ENCODE measurements at regions not wholly inside any gene's neighbourhood (a gene's known extent, or its start where the extent isn't known, plus 50 kb on each side); places are given as distances from the start of the nearest gene placed in this dataset.
"Not testable (repeated sequence)": the region's sequence is repeated elsewhere in the genome, so short reads cannot be mapped to it uniquely, and the experiment has no call there.

- DNase-seq = no peak
These were observed 123.6 kb downstream of the LRATD1 start for GRCh38 chr2:14756122-14756541.

- DNase-seq = no peak
These were observed 124.6 kb downstream of the LRATD1 start for GRCh38 chr2:14756981-14757657.

GRCh38 chr2:14759082-14759481 lies 126.6 kb downstream of the LRATD1 start:
- no peak for DNase-seq

GRCh38 chr2:14760169-14760568 lies 127.7 kb downstream of the LRATD1 start:
- no peak for DNase-seq

GRCh38 chr2:14761118-14761517 lies 128.6 kb downstream of the LRATD1 start:
- no peak for DNase-seq

GRCh38 chr2:14773696-14774095 lies 141.2 kb downstream of the LRATD1 start:
- no peak for DNase-seq

- DNase-seq = no peak
These were observed 142.0 kb downstream of the LRATD1 start for GRCh38 chr2:14774436-14774968.

- no peak for DNase-seq
These were observed 143.7 kb downstream of the LRATD1 start for GRCh38 chr2:14776216-14776615.

GRCh38 chr2:14778015-14778414 lies 145.5 kb downstream of the LRATD1 start:
- no peak for DNase-seq

GRCh38 chr2:14779252-14779651 lies 146.7 kb downstream of the LRATD1 start:
- no peak for DNase-seq

GRCh38 chr2:14781142-14781541 lies 148.6 kb downstream of the LRATD1 start:
- no peak for DNase-seq

- DNase-seq = not testable (repeated sequence)
These were observed 156.3 kb downstream of the LRATD1 start for GRCh38 chr2:14788814-14789213.

- no peak for DNase-seq
These were observed 157.6 kb downstream of the LRATD1 start for GRCh38 chr2:14790041-14790640.

GRCh38 chr2:14803994-14804393 lies 171.5 kb downstream of the LRATD1 start:
- DNase-seq = no peak

GRCh38 chr2:14804902-14805301 lies 172.4 kb downstream of the LRATD1 start:
- DNase-seq = no peak

GRCh38 chr2:14806613-14807012 lies 174.1 kb downstream of the LRATD1 start:
- DNase-seq = no peak

- no peak for DNase-seq
These were observed 182.7 kb downstream of the LRATD1 start for GRCh38 chr2:14815201-14815600.

GRCh38 chr2:14816069-14817060 lies 183.8 kb downstream of the LRATD1 start:
- DNase-seq = no peak

GRCh38 chr2:14817848-14818247 lies 185.3 kb downstream of the LRATD1 start:
- DNase-seq = no peak

- DNase-seq = no peak
These were observed 194.0 kb downstream of the LRATD1 start for GRCh38 chr2:14826518-14826917.

GRCh38 chr2:14827226-14828023 lies 194.9 kb downstream of the LRATD1 start:
- DNase-seq = no peak

- no peak for DNase-seq
These were observed 195.7 kb downstream of the LRATD1 start for GRCh38 chr2:14828223-14828622.
